ENCODE measurements at regions not wholly inside any gene's neighbourhood (a gene's known extent, or its start where the extent isn't known, plus 50 kb on each side); places are given as distances from the start of the nearest gene placed in this dataset.

DNA sequence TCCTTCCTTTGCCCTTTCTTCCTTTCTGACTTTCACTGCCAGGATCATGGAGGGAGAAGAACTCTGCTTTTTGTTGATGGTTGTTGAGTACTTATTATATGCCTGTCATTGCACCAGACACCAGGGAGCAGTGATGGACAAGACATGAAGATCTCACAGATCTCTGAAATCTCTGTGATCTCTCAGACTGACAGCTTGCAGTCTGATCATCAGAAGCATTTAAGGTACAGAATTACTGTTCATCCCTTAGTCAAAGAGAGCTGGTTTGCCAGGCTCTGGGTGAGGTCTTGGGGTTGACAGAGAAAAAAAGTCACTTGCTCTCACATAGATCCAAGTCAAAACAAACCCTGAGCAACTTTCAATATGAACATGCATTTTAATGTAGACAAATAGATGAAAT lies 299.5 kb upstream of the FMN2 start (continued):
- TF ChIP-seq, protein P1, sequence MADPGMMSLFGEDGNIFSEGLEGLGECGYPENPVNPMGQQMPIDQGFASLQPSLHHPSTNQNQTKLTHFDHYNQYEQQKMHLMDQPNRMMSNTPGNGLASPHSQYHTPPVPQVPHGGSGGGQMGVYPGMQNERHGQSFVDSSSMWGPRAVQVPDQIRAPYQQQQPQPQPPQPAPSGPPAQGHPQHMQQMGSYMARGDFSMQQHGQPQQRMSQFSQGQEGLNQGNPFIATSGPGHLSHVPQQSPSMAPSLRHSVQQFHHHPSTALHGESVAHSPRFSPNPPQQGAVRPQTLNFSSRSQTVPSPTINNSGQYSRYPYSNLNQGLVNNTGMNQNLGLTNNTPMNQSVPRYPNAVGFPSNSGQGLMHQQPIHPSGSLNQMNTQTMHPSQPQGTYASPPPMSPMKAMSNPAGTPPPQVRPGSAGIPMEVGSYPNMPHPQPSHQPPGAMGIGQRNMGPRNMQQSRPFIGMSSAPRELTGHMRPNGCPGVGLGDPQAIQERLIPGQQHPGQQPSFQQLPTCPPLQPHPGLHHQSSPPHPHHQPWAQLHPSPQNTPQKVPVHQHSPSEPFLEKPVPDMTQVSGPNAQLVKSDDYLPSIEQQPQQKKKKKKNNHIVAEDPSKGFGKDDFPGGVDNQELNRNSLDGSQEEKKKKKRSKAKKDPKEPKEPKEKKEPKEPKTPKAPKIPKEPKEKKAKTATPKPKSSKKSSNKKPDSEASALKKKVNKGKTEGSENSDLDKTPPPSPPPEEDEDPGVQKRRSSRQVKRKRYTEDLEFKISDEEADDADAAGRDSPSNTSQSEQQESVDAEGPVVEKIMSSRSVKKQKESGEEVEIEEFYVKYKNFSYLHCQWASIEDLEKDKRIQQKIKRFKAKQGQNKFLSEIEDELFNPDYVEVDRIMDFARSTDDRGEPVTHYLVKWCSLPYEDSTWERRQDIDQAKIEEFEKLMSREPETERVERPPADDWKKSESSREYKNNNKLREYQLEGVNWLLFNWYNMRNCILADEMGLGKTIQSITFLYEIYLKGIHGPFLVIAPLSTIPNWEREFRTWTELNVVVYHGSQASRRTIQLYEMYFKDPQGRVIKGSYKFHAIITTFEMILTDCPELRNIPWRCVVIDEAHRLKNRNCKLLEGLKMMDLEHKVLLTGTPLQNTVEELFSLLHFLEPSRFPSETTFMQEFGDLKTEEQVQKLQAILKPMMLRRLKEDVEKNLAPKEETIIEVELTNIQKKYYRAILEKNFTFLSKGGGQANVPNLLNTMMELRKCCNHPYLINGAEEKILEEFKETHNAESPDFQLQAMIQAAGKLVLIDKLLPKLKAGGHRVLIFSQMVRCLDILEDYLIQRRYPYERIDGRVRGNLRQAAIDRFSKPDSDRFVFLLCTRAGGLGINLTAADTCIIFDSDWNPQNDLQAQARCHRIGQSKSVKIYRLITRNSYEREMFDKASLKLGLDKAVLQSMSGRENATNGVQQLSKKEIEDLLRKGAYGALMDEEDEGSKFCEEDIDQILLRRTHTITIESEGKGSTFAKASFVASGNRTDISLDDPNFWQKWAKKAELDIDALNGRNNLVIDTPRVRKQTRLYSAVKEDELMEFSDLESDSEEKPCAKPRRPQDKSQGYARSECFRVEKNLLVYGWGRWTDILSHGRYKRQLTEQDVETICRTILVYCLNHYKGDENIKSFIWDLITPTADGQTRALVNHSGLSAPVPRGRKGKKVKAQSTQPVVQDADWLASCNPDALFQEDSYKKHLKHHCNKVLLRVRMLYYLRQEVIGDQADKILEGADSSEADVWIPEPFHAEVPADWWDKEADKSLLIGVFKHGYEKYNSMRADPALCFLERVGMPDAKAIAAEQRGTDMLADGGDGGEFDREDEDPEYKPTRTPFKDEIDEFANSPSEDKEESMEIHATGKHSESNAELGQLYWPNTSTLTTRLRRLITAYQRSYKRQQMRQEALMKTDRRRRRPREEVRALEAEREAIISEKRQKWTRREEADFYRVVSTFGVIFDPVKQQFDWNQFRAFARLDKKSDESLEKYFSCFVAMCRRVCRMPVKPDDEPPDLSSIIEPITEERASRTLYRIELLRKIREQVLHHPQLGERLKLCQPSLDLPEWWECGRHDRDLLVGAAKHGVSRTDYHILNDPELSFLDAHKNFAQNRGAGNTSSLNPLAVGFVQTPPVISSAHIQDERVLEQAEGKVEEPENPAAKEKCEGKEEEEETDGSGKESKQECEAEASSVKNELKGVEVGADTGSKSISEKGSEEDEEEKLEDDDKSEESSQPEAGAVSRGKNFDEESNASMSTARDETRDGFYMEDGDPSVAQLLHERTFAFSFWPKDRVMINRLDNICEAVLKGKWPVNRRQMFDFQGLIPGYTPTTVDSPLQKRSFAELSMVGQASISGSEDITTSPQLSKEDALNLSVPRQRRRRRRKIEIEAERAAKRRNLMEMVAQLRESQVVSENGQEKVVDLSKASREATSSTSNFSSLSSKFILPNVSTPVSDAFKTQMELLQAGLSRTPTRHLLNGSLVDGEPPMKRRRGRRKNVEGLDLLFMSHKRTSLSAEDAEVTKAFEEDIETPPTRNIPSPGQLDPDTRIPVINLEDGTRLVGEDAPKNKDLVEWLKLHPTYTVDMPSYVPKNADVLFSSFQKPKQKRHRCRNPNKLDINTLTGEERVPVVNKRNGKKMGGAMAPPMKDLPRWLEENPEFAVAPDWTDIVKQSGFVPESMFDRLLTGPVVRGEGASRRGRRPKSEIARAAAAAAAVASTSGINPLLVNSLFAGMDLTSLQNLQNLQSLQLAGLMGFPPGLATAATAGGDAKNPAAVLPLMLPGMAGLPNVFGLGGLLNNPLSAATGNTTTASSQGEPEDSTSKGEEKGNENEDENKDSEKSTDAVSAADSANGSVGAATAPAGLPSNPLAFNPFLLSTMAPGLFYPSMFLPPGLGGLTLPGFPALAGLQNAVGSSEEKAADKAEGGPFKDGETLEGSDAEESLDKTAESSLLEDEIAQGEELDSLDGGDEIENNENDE (IDR thresholded peaks at IDR 0.05; ENCODE audit: insufficient replicate concordance, low read length) = no peak

Measured in H1 (cell line).